ENCODE measurements at regions not wholly inside any gene's neighbourhood (a gene's known extent, or its start where the extent isn't known, plus 50 kb on each side); places are given as distances from the start of the nearest gene placed in this dataset.

DNA sequence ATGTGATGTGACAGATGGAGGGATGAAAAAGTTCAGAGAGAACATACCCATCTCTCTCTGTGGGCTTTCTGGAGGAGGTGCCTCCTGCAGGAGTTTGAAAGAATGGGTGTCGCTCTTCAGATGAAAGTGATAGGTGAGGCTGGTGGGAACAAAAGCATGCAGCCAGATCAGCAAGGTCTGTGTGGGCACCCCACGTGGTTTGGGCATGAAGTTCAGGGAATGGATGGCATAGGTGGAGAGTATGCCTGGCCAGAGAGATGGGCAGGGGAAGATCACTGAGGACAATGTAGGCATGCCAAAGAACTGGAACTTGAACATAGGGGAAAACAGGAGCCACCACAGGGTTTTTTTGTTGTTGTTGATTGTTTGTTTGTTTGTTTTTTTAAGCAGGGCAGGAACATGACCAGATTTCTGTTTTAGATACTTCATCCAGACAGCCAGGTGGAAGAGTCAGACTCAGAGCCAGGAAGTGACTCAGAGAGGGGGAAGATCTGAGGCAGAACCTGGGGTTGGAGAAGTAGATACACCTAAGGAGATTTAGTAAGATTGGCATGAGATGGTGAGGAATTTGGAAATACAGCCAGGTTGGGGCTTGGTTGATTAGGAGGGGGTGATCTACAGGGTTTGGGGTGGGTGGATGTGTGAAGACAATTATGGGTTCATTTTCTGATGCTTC, 64.8 kb upstream of the CLSTN2 start:
- Mint-ChIP-seq H3K4me1 (ENCODE audit: low read depth) (no peaks in the 10 kb centered on the region), H3K4me3 (no peak overlapping the region), H3K27ac (no peak overlapping the region), H3K9me3 (peaks cover 2% of the 10 kb centered on the region), H3K27me3 (peaks cover 1% of the 10 kb centered on the region), H3K36me3 (ENCODE audit: low read depth) (no peaks in the 10 kb centered on the region)
- CTCF ChIA-PET, result no interaction called here
- ATAC-seq, result no peak
- no peak for DNase-seq
- intact Hi-C loops (cut with micrococcal nuclease), result no loop called here
- POLR2A ChIA-PET, result no interaction called here
- TF ChIP-seq CTCF (IDR thresholded peaks at IDR 0.05), result no peak

DNA sequence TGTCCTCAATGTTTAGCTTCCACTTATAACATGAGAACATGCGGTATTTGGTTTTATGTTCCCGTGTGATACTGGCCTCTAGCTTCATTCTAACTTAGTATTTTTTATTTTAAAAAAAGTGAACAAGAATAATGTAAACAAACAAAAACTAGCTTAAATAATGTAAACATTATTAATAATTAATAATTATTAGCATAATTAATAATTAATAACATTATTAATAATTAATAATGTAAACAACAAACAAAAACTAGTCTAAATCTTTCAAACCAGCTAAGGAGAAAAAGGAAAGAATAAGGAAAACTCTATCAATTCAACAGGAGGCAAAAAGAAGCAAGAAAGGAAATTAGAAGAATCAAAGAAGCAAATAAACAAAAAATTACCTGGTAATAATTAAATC, 66.2 kb upstream of the CLSTN2 start:
- DNase-seq (no peak), ATAC-seq (no peak)
- no peaks in the 10 kb centered on the region for H3K36me3 Mint-ChIP-seq (ENCODE audit: low read depth)
- intact Hi-C loops (cut with micrococcal nuclease), result no loop called here
- no peak overlapping the region for H3K27ac Mint-ChIP-seq
- H3K4me3 Mint-ChIP-seq, result no peak overlapping the region
- TF ChIP-seq CTCF (IDR thresholded peaks at IDR 0.05), result no peak
- H3K27me3 Mint-ChIP-seq, result peaks cover 4% of the 10 kb centered on the region
- ChIA-PET CTCF (no interaction called here), POLR2A (no interaction called here)
- no peaks in the 10 kb centered on the region for H3K4me1 Mint-ChIP-seq (ENCODE audit: low read depth)
- peaks cover 2% of the 10 kb centered on the region for H3K9me3 Mint-ChIP-seq

GRCh38 chr3:139848660-139849059, 86.3 kb upstream of the CLSTN2 start:
- no peak overlapping the region for H3K27ac Mint-ChIP-seq
- TF ChIP-seq CTCF (IDR thresholded peaks at IDR 0.05), result no peak
- peaks cover 2% of the 10 kb centered on the region for H3K27me3 Mint-ChIP-seq
- POLR2A ChIA-PET, result no interaction called here
- CTCF ChIA-PET, result no interaction called here
- H3K9me3 Mint-ChIP-seq, result peaks cover 11% of the 10 kb centered on the region
- H3K36me3 Mint-ChIP-seq (ENCODE audit: low read depth), result no peaks in the 10 kb centered on the region
- ATAC-seq (no peak), DNase-seq (no peak)
- no peaks in the 10 kb centered on the region for H3K4me1 Mint-ChIP-seq (ENCODE audit: low read depth)
- intact Hi-C loops (cut with micrococcal nuclease), result no loop called here
- H3K4me3 Mint-ChIP-seq, result no peak overlapping the region

DNA sequence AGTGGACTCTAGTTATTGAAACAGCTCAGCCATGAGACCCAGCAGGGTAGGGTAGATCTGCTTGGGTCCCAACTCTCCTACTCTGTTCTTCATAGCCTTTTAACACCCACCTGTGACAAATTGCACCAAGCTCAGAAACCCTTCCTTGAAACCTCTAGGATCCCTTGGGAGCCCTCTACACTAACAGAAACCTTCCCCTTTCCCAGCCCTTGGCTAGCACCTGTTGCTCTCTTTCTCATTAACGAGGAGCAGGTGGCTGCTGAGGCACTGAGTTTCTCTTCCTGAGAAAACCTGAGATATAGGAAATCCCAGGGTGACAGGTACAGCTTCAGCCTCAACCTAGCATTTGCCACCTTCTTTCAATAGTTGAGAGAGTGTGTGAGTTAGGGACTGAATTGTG, 88.3 kb upstream of the CLSTN2 start:
- ChIA-PET POLR2A (no interaction called here), CTCF (no interaction called here)
- H3K4me1 Mint-ChIP-seq (ENCODE audit: low read depth), result no peaks in the 10 kb centered on the region
- H3K36me3 Mint-ChIP-seq (ENCODE audit: low read depth), result no peaks in the 10 kb centered on the region
- ATAC-seq, result no peak
- TF ChIP-seq CTCF (IDR thresholded peaks at IDR 0.05), result no peak
- intact Hi-C loops (cut with micrococcal nuclease), result no loop called here
- H3K9me3 Mint-ChIP-seq, result peaks cover 11% of the 10 kb centered on the region
- H3K27ac Mint-ChIP-seq, result no peak overlapping the region
- H3K27me3 Mint-ChIP-seq, result peaks cover 2% of the 10 kb centered on the region
- DNase-seq, result no peak
- no peak overlapping the region for H3K4me3 Mint-ChIP-seq

- Mint-ChIP-seq H3K27ac (no peak overlapping the region), H3K4me3 (no peak overlapping the region), H3K4me1 (ENCODE audit: low read depth) (no peaks in the 10 kb centered on the region), H3K27me3 (no peaks in the 10 kb centered on the region), H3K36me3 (ENCODE audit: low read depth) (no peaks in the 10 kb centered on the region), H3K9me3 (peaks cover 2% of the 10 kb centered on the region)
- CTCF ChIA-PET, result no interaction called here
- POLR2A ChIA-PET, result no interaction called here
- intact Hi-C loops (cut with micrococcal nuclease), result no loop called here
- TF ChIP-seq CTCF (IDR thresholded peaks at IDR 0.05), result no peak
- ATAC-seq (no peak), DNase-seq (no peak)
Measured at GRCh38 chr3:139839659-139840058, 95.3 kb upstream of the CLSTN2 start.

All from activated CD8-positive, alpha-beta T cell treated with anti-CD3 and anti-CD28 coated beads for 36 hours (primary cell).